ENCODE measurements at regions not wholly inside any gene's neighbourhood (a gene's known extent, or its start where the extent isn't known, plus 50 kb on each side); places are given as distances from the start of the nearest gene placed in this dataset.
"Not testable (repeated sequence)": the region's sequence is repeated elsewhere in the genome, so short reads cannot be mapped to it uniquely, and the experiment has no call there.

DNA sequence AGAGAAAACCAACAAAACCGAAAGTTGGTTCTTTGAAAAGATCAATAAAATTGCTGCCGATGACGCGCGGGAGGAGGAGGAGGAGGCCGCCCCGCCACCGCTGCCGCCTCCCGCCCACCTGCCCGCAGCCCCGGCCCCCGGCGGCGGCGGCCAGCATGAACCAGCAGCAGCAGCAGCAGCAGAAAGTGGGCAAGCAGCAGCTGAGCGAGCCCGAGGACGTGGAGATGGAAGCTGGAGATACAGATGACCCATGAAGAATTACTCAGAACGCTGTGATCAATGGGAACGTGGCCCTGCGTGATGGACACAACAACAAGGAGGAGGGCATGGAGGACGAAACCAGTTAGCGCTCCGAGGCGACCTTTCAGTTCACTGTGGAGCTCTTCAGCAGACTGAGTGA is 53.9 kb upstream of the EFNA5 start:
- Mint-ChIP-seq H3K4me1 (no peaks in the 10 kb centered on the region), H3K27ac (no peak overlapping the region), H3K9me3 (peaks cover 58% of the 10 kb centered on the region), H3K27me3 (ENCODE audit: low read depth, poor library complexity) (peaks cover 4% of the 10 kb centered on the region), H3K36me3 (ENCODE audit: low read depth) (peaks cover 30% of the 10 kb centered on the region), H3K4me3 (no peak overlapping the region)
- no peak for DNase-seq
- TF ChIP-seq, protein P1, sequence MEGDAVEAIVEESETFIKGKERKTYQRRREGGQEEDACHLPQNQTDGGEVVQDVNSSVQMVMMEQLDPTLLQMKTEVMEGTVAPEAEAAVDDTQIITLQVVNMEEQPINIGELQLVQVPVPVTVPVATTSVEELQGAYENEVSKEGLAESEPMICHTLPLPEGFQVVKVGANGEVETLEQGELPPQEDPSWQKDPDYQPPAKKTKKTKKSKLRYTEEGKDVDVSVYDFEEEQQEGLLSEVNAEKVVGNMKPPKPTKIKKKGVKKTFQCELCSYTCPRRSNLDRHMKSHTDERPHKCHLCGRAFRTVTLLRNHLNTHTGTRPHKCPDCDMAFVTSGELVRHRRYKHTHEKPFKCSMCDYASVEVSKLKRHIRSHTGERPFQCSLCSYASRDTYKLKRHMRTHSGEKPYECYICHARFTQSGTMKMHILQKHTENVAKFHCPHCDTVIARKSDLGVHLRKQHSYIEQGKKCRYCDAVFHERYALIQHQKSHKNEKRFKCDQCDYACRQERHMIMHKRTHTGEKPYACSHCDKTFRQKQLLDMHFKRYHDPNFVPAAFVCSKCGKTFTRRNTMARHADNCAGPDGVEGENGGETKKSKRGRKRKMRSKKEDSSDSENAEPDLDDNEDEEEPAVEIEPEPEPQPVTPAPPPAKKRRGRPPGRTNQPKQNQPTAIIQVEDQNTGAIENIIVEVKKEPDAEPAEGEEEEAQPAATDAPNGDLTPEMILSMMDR (IDR thresholded peaks at IDR 0.05): no peak

DNA sequence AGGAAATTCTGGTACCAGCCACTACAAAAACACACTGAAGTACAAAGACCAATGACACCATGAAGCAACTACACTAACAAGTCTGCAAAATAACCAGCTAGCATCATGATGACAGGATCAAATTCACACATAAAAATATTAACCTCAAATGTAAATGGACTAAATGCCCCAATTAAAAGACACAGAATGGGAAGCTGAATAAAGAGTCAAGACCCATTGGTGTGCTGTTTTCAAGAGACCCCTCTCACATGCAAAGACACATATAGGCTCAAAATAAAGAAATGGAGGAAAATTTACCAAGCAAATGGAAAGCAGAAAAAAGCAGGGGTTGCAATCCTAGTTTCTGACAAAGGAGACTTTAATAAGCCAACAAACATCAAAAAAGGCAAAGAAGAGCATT is 50.5 kb upstream of the EFNA5 start:
- not testable (repeated sequence) for H3K27me3 Mint-ChIP-seq (ENCODE audit: low read depth, poor library complexity); H3K4me3 Mint-ChIP-seq; H3K27ac Mint-ChIP-seq; DNase-seq; H3K4me1 Mint-ChIP-seq
- Mint-ChIP-seq H3K9me3 (peaks cover 89% of the 10 kb centered on the region), H3K36me3 (ENCODE audit: low read depth) (peaks cover 41% of the 10 kb centered on the region)
